Nephron (organoid): ENCODE measurements at regions not wholly inside any gene's neighbourhood (a gene's known extent, or its start where the extent isn't known, plus 50 kb on each side); places are given as distances from the start of the nearest gene placed in this dataset.

Experiments used
- H3K27ac Mint-ChIP-seq, 3 experiments: 2 replicates each; pipeline ENCODE4 v1.8.0; 2020; ENCODE audit warnings: mixed read lengths in 3 of 3, mild to moderate bottlenecking in 2 of 3, moderate library complexity in 1 of 3
- H3K27me3 Mint-ChIP-seq: 2 replicates; pipeline ENCODE4 v1.8.0; 2021; ENCODE audit warnings: low read depth, mild to moderate bottlenecking, moderate library complexity, mixed read lengths
- H3K36me3 Mint-ChIP-seq: 2 replicates; pipeline ENCODE4 v1.8.0; 2020; ENCODE audit warnings: low read depth, mixed read lengths
- H3K4me1 Mint-ChIP-seq: 2 replicates; pipeline ENCODE4 v1.8.0; 2020; ENCODE audit warnings: mixed read lengths
- H3K4me3 Mint-ChIP-seq, 3 experiments: 2 replicates each; pipeline ENCODE4 v1.8.0; 2020; ENCODE audit warnings: mild to moderate bottlenecking in 3 of 3, mixed read lengths in 3 of 3, moderate library complexity in 2 of 3
- H3K9me3 Mint-ChIP-seq: 2 replicates; pipeline ENCODE4 v1.8.0; 2020; ENCODE audit warnings: mixed read lengths
- CTCF ChIP-seq, 3 experiments: fragments of 200-600 bp; sonication (generic); IDR thresholded peaks; one replicate each; pipeline ENCODE4 v1.5.0; 2021; ENCODE audit warnings: antibody characterized with exemption in 3 of 3; ENCODE audit not compliant: unreplicated experiment in 3 of 3

DNA sequence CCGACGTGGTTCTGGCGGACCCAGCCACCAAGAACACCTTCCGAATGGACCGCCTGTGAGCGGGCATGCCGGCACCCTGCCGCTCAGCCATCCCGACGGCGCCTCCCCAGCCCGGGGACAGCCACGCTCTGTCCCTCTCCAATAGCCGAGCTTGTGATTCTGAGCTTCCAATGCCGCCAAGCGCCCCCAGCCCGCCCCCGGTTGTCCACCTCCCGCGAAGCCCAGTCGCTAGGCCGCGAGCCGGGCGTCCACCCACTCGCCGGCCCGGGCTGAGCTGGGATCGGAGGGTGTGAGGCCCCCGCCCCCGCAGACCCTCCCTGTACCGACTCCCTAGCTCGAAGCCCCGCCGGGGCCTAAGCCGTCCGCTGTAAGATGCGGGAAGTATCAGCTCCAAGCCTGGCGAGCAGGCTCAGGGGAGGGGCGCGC lies 1195.1 kb upstream of the CHAC2 start:
- H3K27me3 Mint-ChIP-seq: no peaks in the 10 kb centered on the region
- TF ChIP-seq CTCF (IDR thresholded peaks at IDR 0.05; ENCODE audit: unreplicated experiment in 3 of 3): no peak
- no peak overlapping the region for H3K4me3 Mint-ChIP-seq
- peaks cover 6% of the 10 kb centered on the region for H3K36me3 Mint-ChIP-seq
- no peaks in the 10 kb centered on the region for H3K4me1 Mint-ChIP-seq
- H3K27ac Mint-ChIP-seq: no peak overlapping the region
- H3K9me3 Mint-ChIP-seq: peaks cover 31% of the 10 kb centered on the region

GRCh38 chr2:52571380-52572347 lies 1195.9 kb upstream of the CHAC2 start:
- peaks cover 6% of the 10 kb centered on the region for H3K36me3 Mint-ChIP-seq
- H3K4me3 Mint-ChIP-seq: no peak overlapping the region
- no peaks in the 10 kb centered on the region for H3K4me1 Mint-ChIP-seq
- TF ChIP-seq CTCF (IDR thresholded peaks at IDR 0.05; ENCODE audit: unreplicated experiment in 3 of 3): no peak
- H3K27ac Mint-ChIP-seq: no peak overlapping the region
- H3K9me3 Mint-ChIP-seq: peaks cover 31% of the 10 kb centered on the region
- no peaks in the 10 kb centered on the region for H3K27me3 Mint-ChIP-seq

DNA sequence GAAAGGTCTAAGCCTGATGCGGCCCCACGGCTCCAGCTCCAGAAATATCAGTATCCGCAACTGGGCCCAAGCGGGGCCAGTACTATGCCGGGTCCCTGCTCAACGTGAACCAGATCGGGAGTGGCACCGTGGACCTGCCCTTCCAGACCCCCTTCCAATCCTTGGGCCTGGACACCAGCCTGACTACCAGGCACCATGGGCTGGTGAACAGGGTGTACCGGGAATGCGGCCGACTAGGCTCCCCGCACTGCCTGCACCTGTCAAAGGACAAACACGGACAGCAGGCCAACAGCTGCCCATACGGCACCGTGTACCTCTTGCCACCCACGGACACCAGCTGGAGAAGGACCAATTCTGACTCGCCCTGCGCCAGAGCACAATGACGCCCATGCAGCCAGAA lies 1196.9 kb upstream of the CHAC2 start:
- Mint-ChIP-seq H3K9me3 (peaks cover 31% of the 10 kb centered on the region), H3K27me3 (no peaks in the 10 kb centered on the region), H3K27ac (no peak overlapping the region), H3K4me3 (no peak overlapping the region), H3K4me1 (no peaks in the 10 kb centered on the region), H3K36me3 (peaks cover 6% of the 10 kb centered on the region)
- no peak for TF ChIP-seq CTCF (IDR thresholded peaks at IDR 0.05; ENCODE audit: unreplicated experiment in 3 of 3)

- no peak overlapping the region for H3K27ac Mint-ChIP-seq
- H3K36me3 Mint-ChIP-seq: no peaks in the 10 kb centered on the region
- H3K9me3 Mint-ChIP-seq: no peaks in the 10 kb centered on the region
- TF ChIP-seq CTCF (IDR thresholded peaks at IDR 0.05; ENCODE audit: unreplicated experiment in 3 of 3): no peak
- H3K27me3 Mint-ChIP-seq: no peaks in the 10 kb centered on the region
- no peak overlapping the region for H3K4me3 Mint-ChIP-seq
- no peaks in the 10 kb centered on the region for H3K4me1 Mint-ChIP-seq
These were observed 1204.5 kb upstream of the CHAC2 start for GRCh38 chr2:52563151-52563550.

DNA sequence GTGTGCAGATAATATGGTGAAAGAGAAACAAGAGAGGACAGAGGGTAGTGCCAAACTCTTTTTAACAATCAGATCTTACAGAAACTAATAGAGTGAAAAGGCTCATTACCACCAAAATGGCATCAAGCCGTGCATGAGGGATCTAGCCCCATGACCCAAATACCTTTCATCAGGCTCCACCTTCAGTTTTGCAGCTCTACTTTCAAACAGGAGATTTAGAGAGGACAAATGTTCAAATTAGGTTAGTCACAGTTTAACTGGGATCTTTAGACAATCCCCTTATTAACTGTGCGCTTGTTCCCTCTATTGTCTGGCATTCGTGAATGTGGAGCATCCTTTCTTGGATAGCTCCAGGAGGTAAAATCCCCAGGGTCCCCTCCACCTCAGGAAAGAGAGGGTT lies 1209.3 kb upstream of the CHAC2 start:
- no peak overlapping the region for H3K27ac Mint-ChIP-seq
- H3K27me3 Mint-ChIP-seq: no peaks in the 10 kb centered on the region
- H3K9me3 Mint-ChIP-seq: no peaks in the 10 kb centered on the region
- no peak overlapping the region for H3K4me3 Mint-ChIP-seq
- no peaks in the 10 kb centered on the region for H3K4me1 Mint-ChIP-seq
- no peaks in the 10 kb centered on the region for H3K36me3 Mint-ChIP-seq
- no peak for TF ChIP-seq CTCF (IDR thresholded peaks at IDR 0.05; ENCODE audit: unreplicated experiment in 3 of 3)

- no peaks in the 10 kb centered on the region for H3K36me3 Mint-ChIP-seq
- H3K27me3 Mint-ChIP-seq: no peaks in the 10 kb centered on the region
- H3K4me3 Mint-ChIP-seq: no peak overlapping the region
- no peaks in the 10 kb centered on the region for H3K4me1 Mint-ChIP-seq
- H3K9me3 Mint-ChIP-seq: no peaks in the 10 kb centered on the region
- H3K27ac Mint-ChIP-seq: no peak overlapping the region
- TF ChIP-seq CTCF (IDR thresholded peaks at IDR 0.05; ENCODE audit: unreplicated experiment in 3 of 3): no peak
These were observed 1225.3 kb upstream of the CHAC2 start for GRCh38 chr2:52542297-52542696.
